SH-SY5Y (cell line): ENCODE measurements at regions not wholly inside any gene's neighbourhood (a gene's known extent, or its start where the extent isn't known, plus 50 kb on each side); places are given as distances from the start of the nearest gene placed in this dataset.

Experiments
- GATA2 ChIP-seq: IDR thresholded peaks from 2 replicates; pipeline ENCODE4 v1.6.1; 2011; ENCODE audit warnings: mild to moderate bottlenecking, low read depth, low read length
- GATA3 ChIP-seq: IDR thresholded peaks from 2 replicates; pipeline ENCODE4 v1.6.1; 2011; ENCODE audit warnings: low read depth, mild to moderate bottlenecking, low read length, moderate library complexity

GRCh38 chr4:135290136-135290535, 1088.5 kb upstream of the PABPC4L start:
- TF ChIP-seq GATA2: no peak
- no peak for TF ChIP-seq GATA3
